ENCODE measurements at regions not wholly inside any gene's neighbourhood (a gene's known extent, or its start where the extent isn't known, plus 50 kb on each side); places are given as distances from the start of the nearest gene placed in this dataset.
"Not testable (repeated sequence)": the region's sequence is repeated elsewhere in the genome, so short reads cannot be mapped to it uniquely, and the experiment has no call there.

GRCh38 chr14:37712476-37712860 lies 117.0 kb downstream of the TTC6 start:
- DNase-seq, result not testable (repeated sequence)

- DNase-seq, result no peak
These were observed 117.6 kb downstream of the TTC6 start for GRCh38 chr14:37712976-37713431.

- no peak for DNase-seq
These were observed 124.7 kb downstream of the TTC6 start for GRCh38 chr14:37720131-37720530.

GRCh38 chr14:37721976-37722659 lies 126.7 kb downstream of the TTC6 start:
- no peak for DNase-seq

- no peak for DNase-seq
These were observed 128.1 kb downstream of the TTC6 start for GRCh38 chr14:37723515-37723914.

GRCh38 chr14:37726708-37727107 lies 131.3 kb downstream of the TTC6 start:
- no peak for DNase-seq

- no peak for DNase-seq
These were observed 133.8 kb downstream of the TTC6 start for GRCh38 chr14:37729218-37729617.

GRCh38 chr14:37731094-37731493 lies 135.7 kb downstream of the TTC6 start:
- no peak for DNase-seq

- no peak for DNase-seq
These were observed 150.2 kb downstream of the TTC6 start for GRCh38 chr14:37745657-37746056.

GRCh38 chr14:37746140-37746832 lies 150.9 kb downstream of the TTC6 start:
- DNase-seq, result no peak

- no peak for DNase-seq
These were observed 158.0 kb downstream of the TTC6 start for GRCh38 chr14:37753459-37753858.

GRCh38 chr14:37760275-37760674 lies 164.8 kb downstream of the TTC6 start:
- DNase-seq, result not testable (repeated sequence)

- DNase-seq, result no peak
These were observed 167.8 kb downstream of the TTC6 start for GRCh38 chr14:37763266-37763665.

- not testable (repeated sequence) for DNase-seq
These were observed 176.9 kb downstream of the TTC6 start for GRCh38 chr14:37772283-37772682.

GRCh38 chr14:37776791-37777499 lies 181.5 kb downstream of the TTC6 start:
- DNase-seq, result no peak

GRCh38 chr14:37778135-37778943 lies 182.9 kb downstream of the TTC6 start:
- DNase-seq, result no peak

- DNase-seq, result no peak
These were observed 184.1 kb downstream of the TTC6 start for GRCh38 chr14:37779480-37779879.

- DNase-seq, result not testable (repeated sequence)
These were observed 185.3 kb downstream of the TTC6 start for GRCh38 chr14:37780731-37781130.

- not testable (repeated sequence) for DNase-seq
These were observed 188.9 kb downstream of the TTC6 start for GRCh38 chr14:37784203-37784826.

- not testable (repeated sequence) for DNase-seq
These were observed 189.4 kb downstream of the TTC6 start for GRCh38 chr14:37784827-37785223.

- DNase-seq, result not testable (repeated sequence)
These were observed 189.9 kb downstream of the TTC6 start for GRCh38 chr14:37785298-37785697.

- not testable (repeated sequence) for DNase-seq
These were observed 190.7 kb downstream of the TTC6 start for GRCh38 chr14:37786114-37786625.
